ENCODE measurements at regions not wholly inside any gene's neighbourhood (a gene's known extent, or its start where the extent isn't known, plus 50 kb on each side); places are given as distances from the start of the nearest gene placed in this dataset.

GRCh38 chr12:20028033-20028432 is 340.3 kb upstream of the PDE3A start:
- WGBS (ENCODE audit: insufficient coverage) = no CpG with 5 or more reads among the region's 1 CpG
- no peaks in the 10 kb centered on the region for H3K36me3 ChIP-seq (ENCODE audit: control insufficient read depth, insufficient read depth, low read length)
- no peaks in the 10 kb centered on the region for H3K9me3 ChIP-seq (ENCODE audit: control insufficient read depth, insufficient read depth, low read length)
- no peak overlapping the region for H3K4me3 ChIP-seq (ENCODE audit: low read depth, low read length)
- no peaks in the 10 kb centered on the region for H3K27me3 ChIP-seq (ENCODE audit: control insufficient read depth, insufficient read depth, low read length)
- H3K27ac ChIP-seq (ENCODE audit: low read depth, low read length) = no peak overlapping the region
- no peak for DNase-seq (ENCODE audit: low read depth in 4 of 6, low spot score in 6 of 6)
- H3K4me1 ChIP-seq (ENCODE audit: control insufficient read depth, insufficient read depth, low read length) = no peaks in the 10 kb centered on the region

- Histone ChIP-seq H3K36me3 (ENCODE audit: control insufficient read depth, insufficient read depth, low read length) (no peaks in the 10 kb centered on the region), H3K4me3 (ENCODE audit: low read depth, low read length) (no peak overlapping the region), H3K9me3 (ENCODE audit: control insufficient read depth, insufficient read depth, low read length) (no peaks in the 10 kb centered on the region), H3K27ac (ENCODE audit: low read depth, low read length) (no peak overlapping the region), H3K27me3 (ENCODE audit: control insufficient read depth, insufficient read depth, low read length) (no peaks in the 10 kb centered on the region), H3K4me1 (ENCODE audit: control insufficient read depth, insufficient read depth, low read length) (no peaks in the 10 kb centered on the region)
- no peak for DNase-seq (ENCODE audit: low read depth in 4 of 6, low spot score in 6 of 6)
- no CpG with 5 or more reads among the region's 1 CpG for WGBS (ENCODE audit: insufficient coverage)
Measured at GRCh38 chr12:20030826-20031225, 337.5 kb upstream of the PDE3A start.

GRCh38 chr12:20039562-20039961 is 328.8 kb upstream of the PDE3A start:
- no peak overlapping the region for H3K27ac ChIP-seq (ENCODE audit: low read depth, low read length)
- WGBS (ENCODE audit: insufficient coverage) = no CpG with 5 or more reads among the region's 4 CpGs
- no peaks in the 10 kb centered on the region for H3K36me3 ChIP-seq (ENCODE audit: control insufficient read depth, insufficient read depth, low read length)
- H3K4me1 ChIP-seq (ENCODE audit: control insufficient read depth, insufficient read depth, low read length) = no peaks in the 10 kb centered on the region
- peak in 4 of 6 donors; percentile 17 to 73 (median 34) for DNase-seq (ENCODE audit: low read depth in 4 of 6, low spot score in 6 of 6)
- H3K9me3 ChIP-seq (ENCODE audit: control insufficient read depth, insufficient read depth, low read length) = no peaks in the 10 kb centered on the region
- H3K4me3 ChIP-seq (ENCODE audit: low read depth, low read length) = no peak overlapping the region
- no peaks in the 10 kb centered on the region for H3K27me3 ChIP-seq (ENCODE audit: control insufficient read depth, insufficient read depth, low read length)

GRCh38 chr12:20040184-20040583 is 328.2 kb upstream of the PDE3A start:
- Histone ChIP-seq H3K27ac (ENCODE audit: low read depth, low read length) (no peak overlapping the region), H3K9me3 (ENCODE audit: control insufficient read depth, insufficient read depth, low read length) (no peaks in the 10 kb centered on the region), H3K27me3 (ENCODE audit: control insufficient read depth, insufficient read depth, low read length) (no peaks in the 10 kb centered on the region), H3K36me3 (ENCODE audit: control insufficient read depth, insufficient read depth, low read length) (no peaks in the 10 kb centered on the region), H3K4me1 (ENCODE audit: control insufficient read depth, insufficient read depth, low read length) (no peaks in the 10 kb centered on the region), H3K4me3 (ENCODE audit: low read depth, low read length) (no peak overlapping the region)
- DNase-seq (ENCODE audit: low read depth in 4 of 6, low spot score in 6 of 6) = no peak
- WGBS (ENCODE audit: insufficient coverage) = no CpG with 5 or more reads among the region's 2 CpGs

GRCh38 chr12:20040831-20041230 is 327.5 kb upstream of the PDE3A start:
- Histone ChIP-seq H3K4me3 (ENCODE audit: low read depth, low read length) (no peak overlapping the region), H3K4me1 (ENCODE audit: control insufficient read depth, insufficient read depth, low read length) (no peaks in the 10 kb centered on the region), H3K9me3 (ENCODE audit: control insufficient read depth, insufficient read depth, low read length) (no peaks in the 10 kb centered on the region), H3K27ac (ENCODE audit: low read depth, low read length) (no peak overlapping the region), H3K36me3 (ENCODE audit: control insufficient read depth, insufficient read depth, low read length) (no peaks in the 10 kb centered on the region), H3K27me3 (ENCODE audit: control insufficient read depth, insufficient read depth, low read length) (no peaks in the 10 kb centered on the region)
- no CpG with 5 or more reads among the region's 3 CpGs for WGBS (ENCODE audit: insufficient coverage)
- peak in 2 of 6 donors; percentile 54 to 55 for DNase-seq (ENCODE audit: low read depth in 4 of 6, low spot score in 6 of 6)

- H3K27me3 ChIP-seq (ENCODE audit: control insufficient read depth, insufficient read depth, low read length) = no peaks in the 10 kb centered on the region
- H3K4me1 ChIP-seq (ENCODE audit: control insufficient read depth, insufficient read depth, low read length) = no peaks in the 10 kb centered on the region
- no peak overlapping the region for H3K27ac ChIP-seq (ENCODE audit: low read depth, low read length)
- no CpG with 5 or more reads among the region's 1 CpG for WGBS (ENCODE audit: insufficient coverage)
- no peaks in the 10 kb centered on the region for H3K36me3 ChIP-seq (ENCODE audit: control insufficient read depth, insufficient read depth, low read length)
- H3K4me3 ChIP-seq (ENCODE audit: low read depth, low read length) = no peak overlapping the region
- no peak for DNase-seq (ENCODE audit: low read depth in 4 of 6, low spot score in 6 of 6)
- no peaks in the 10 kb centered on the region for H3K9me3 ChIP-seq (ENCODE audit: control insufficient read depth, insufficient read depth, low read length)
Measured at GRCh38 chr12:20044351-20044750, 324.0 kb upstream of the PDE3A start.

- Histone ChIP-seq H3K27me3 (ENCODE audit: control insufficient read depth, insufficient read depth, low read length) (no peaks in the 10 kb centered on the region), H3K27ac (ENCODE audit: low read depth, low read length) (no peak overlapping the region), H3K9me3 (ENCODE audit: control insufficient read depth, insufficient read depth, low read length) (no peaks in the 10 kb centered on the region), H3K4me1 (ENCODE audit: control insufficient read depth, insufficient read depth, low read length) (no peaks in the 10 kb centered on the region), H3K4me3 (ENCODE audit: low read depth, low read length) (no peak overlapping the region), H3K36me3 (ENCODE audit: control insufficient read depth, insufficient read depth, low read length) (no peaks in the 10 kb centered on the region)
- WGBS (ENCODE audit: insufficient coverage) = 50% methylated on average over 2 of the region's 3 CpGs
- DNase-seq (ENCODE audit: low read depth in 4 of 6, low spot score in 6 of 6) = no peak
Measured at GRCh38 chr12:20044846-20045245, 323.5 kb upstream of the PDE3A start.

GRCh38 chr12:20047901-20048300 is 320.4 kb upstream of the PDE3A start:
- no peaks in the 10 kb centered on the region for H3K9me3 ChIP-seq (ENCODE audit: control insufficient read depth, insufficient read depth, low read length)
- no peak for DNase-seq (ENCODE audit: low read depth in 4 of 6, low spot score in 6 of 6)
- H3K4me1 ChIP-seq (ENCODE audit: control insufficient read depth, insufficient read depth, low read length) = no peaks in the 10 kb centered on the region
- H3K36me3 ChIP-seq (ENCODE audit: control insufficient read depth, insufficient read depth, low read length) = no peaks in the 10 kb centered on the region
- no peaks in the 10 kb centered on the region for H3K27me3 ChIP-seq (ENCODE audit: control insufficient read depth, insufficient read depth, low read length)
- H3K27ac ChIP-seq (ENCODE audit: low read depth, low read length) = no peak overlapping the region
- no peak overlapping the region for H3K4me3 ChIP-seq (ENCODE audit: low read depth, low read length)
- 100% methylated on average over 2 of the region's 3 CpGs for whole genome bisulfite sequencing (ENCODE audit: insufficient coverage)

GRCh38 chr12:20050221-20050620 is 318.1 kb upstream of the PDE3A start:
- Histone ChIP-seq H3K4me1 (ENCODE audit: control insufficient read depth, insufficient read depth, low read length) (no peaks in the 10 kb centered on the region), H3K36me3 (ENCODE audit: control insufficient read depth, insufficient read depth, low read length) (no peaks in the 10 kb centered on the region), H3K9me3 (ENCODE audit: control insufficient read depth, insufficient read depth, low read length) (no peaks in the 10 kb centered on the region), H3K4me3 (ENCODE audit: low read depth, low read length) (no peak overlapping the region), H3K27me3 (ENCODE audit: control insufficient read depth, insufficient read depth, low read length) (no peaks in the 10 kb centered on the region), H3K27ac (ENCODE audit: low read depth, low read length) (no peak overlapping the region)
- DNase-seq (ENCODE audit: low read depth in 4 of 6, low spot score in 6 of 6) = no peak
- WGBS (ENCODE audit: insufficient coverage) = 80% methylated on average over 1 of the region's 3 CpGs

GRCh38 chr12:20053782-20054181 is 314.6 kb upstream of the PDE3A start:
- H3K9me3 ChIP-seq (ENCODE audit: control insufficient read depth, insufficient read depth, low read length) = no peaks in the 10 kb centered on the region
- no peaks in the 10 kb centered on the region for H3K36me3 ChIP-seq (ENCODE audit: control insufficient read depth, insufficient read depth, low read length)
- H3K4me1 ChIP-seq (ENCODE audit: control insufficient read depth, insufficient read depth, low read length) = no peaks in the 10 kb centered on the region
- no peaks in the 10 kb centered on the region for H3K27me3 ChIP-seq (ENCODE audit: control insufficient read depth, insufficient read depth, low read length)
- peak in 1 of 6 donors; percentile 49 for DNase-seq (ENCODE audit: low read depth in 4 of 6, low spot score in 6 of 6)
- H3K4me3 ChIP-seq (ENCODE audit: low read depth, low read length) = no peak overlapping the region
- no peak overlapping the region for H3K27ac ChIP-seq (ENCODE audit: low read depth, low read length)
- no CpG with 5 or more reads among the region's 1 CpG for WGBS (ENCODE audit: insufficient coverage)

Data from spinal cord (tissue), 9 donors.